ENCODE measurements at regions not wholly inside any gene's neighbourhood (a gene's known extent, or its start where the extent isn't known, plus 50 kb on each side); places are given as distances from the start of the nearest gene placed in this dataset.

DNA sequence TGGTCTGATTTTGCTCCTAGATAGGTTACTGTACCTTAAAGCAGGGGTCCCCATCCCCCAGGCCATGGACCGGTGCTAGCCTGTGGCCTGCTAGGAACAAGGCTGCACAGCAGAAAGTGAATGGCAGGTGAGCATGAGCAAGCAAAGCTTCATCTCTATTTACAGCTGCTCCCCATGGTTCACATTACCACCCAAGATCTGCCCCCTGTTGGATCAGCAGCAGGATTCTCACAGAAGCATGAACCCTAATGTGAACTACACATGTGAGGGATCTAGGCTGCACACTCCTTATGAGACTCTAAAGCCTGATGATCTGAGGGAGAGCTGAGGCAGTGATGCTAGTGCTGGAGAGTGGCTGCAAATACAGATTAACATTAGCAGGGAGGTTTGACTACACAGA, 78.1 kb downstream of the DRD1 start:
- TF ChIP-seq EZH2 (IDR thresholded peaks at IDR 0.05; ENCODE audit: low read length, unreplicated experiment), result no peak
- TF ChIP-seq, protein P1, sequence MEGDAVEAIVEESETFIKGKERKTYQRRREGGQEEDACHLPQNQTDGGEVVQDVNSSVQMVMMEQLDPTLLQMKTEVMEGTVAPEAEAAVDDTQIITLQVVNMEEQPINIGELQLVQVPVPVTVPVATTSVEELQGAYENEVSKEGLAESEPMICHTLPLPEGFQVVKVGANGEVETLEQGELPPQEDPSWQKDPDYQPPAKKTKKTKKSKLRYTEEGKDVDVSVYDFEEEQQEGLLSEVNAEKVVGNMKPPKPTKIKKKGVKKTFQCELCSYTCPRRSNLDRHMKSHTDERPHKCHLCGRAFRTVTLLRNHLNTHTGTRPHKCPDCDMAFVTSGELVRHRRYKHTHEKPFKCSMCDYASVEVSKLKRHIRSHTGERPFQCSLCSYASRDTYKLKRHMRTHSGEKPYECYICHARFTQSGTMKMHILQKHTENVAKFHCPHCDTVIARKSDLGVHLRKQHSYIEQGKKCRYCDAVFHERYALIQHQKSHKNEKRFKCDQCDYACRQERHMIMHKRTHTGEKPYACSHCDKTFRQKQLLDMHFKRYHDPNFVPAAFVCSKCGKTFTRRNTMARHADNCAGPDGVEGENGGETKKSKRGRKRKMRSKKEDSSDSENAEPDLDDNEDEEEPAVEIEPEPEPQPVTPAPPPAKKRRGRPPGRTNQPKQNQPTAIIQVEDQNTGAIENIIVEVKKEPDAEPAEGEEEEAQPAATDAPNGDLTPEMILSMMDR (conservative IDR thresholded peaks at IDR 0.05; ENCODE audit: low read depth, low read length), result no peak
